Panc1 (cell line): ENCODE measurements at regions not wholly inside any gene's neighbourhood (a gene's known extent, or its start where the extent isn't known, plus 50 kb on each side); places are given as distances from the start of the nearest gene placed in this dataset.

Experiments used
- ATAC-seq: fragments of 200-7000 bp; cut with Tn5 transposase; 2 replicates; pipeline ENCODE4 v1.9.1; 2020; ENCODE audit warnings: mild to moderate bottlenecking, moderate library complexity
- BruUV-seq: library from RNA; stranded (reverse); fragments of 400-500 nt; replicated peaks from 2 replicates; lab custom pipeline; 2021; lab: Mats Ljungman, UMichigan
- CTCF ChIA-PET: fragments of 300-600 bp; sonication (Branson Sonifier 250); formaldehyde crosslinking; loops from one replicate; lab custom pipeline; 2022; ENCODE audit warnings: antibody characterized with exemption; lab: Charles Lee
- POLR2A ChIA-PET: fragments of 300-600 bp; sonication (Branson Sonifier 250); formaldehyde crosslinking; loops from one replicate; lab custom pipeline; 2022; ENCODE audit warnings: antibody characterized with exemption; lab: Charles Lee
- DNase-seq: peaks from one replicate; pipeline ENCODE4 v3.0.0-alpha.2; 2010; ENCODE audit warnings: low read depth, low spot score
- H3K27ac ChIP-seq: 2 replicates; pipeline ENCODE4 v1.5.1; 2011; ENCODE audit warnings: mild to moderate bottlenecking, low read length, inconsistent platforms
- H3K27me3 ChIP-seq: fragments of 200-500 bp; sonication (Bioruptor generic); 2 replicates; pipeline ENCODE4 v1.6.0; 2014; ENCODE audit warnings: low read length, inconsistent platforms; ENCODE audit not compliant: control insufficient read depth, insufficient read depth
- H3K36me3 ChIP-seq: fragments of 200-500 bp; sonication (Bioruptor generic); 2 replicates; pipeline ENCODE4 v1.5.1; 2014; ENCODE audit warnings: inconsistent platforms, mild to moderate bottlenecking, low read length, moderate library complexity; ENCODE audit not compliant: control insufficient read depth, insufficient read depth
- H3K4me1 ChIP-seq: 2 replicates; pipeline ENCODE4 v1.5.1; 2011; ENCODE audit warnings: inconsistent platforms, mild to moderate bottlenecking, low read length, moderate library complexity; ENCODE audit not compliant: control insufficient read depth, insufficient read depth
- H3K4me3 ChIP-seq, 2 experiments: 2 replicates each; pipeline ENCODE4 v1.5.1; 2011 to 2012; ENCODE audit warnings: low read depth in 2 of 2, low read length in 2 of 2, mild to moderate bottlenecking in 2 of 2, inconsistent platforms in 1 of 2, moderate library complexity in 1 of 2
- H3K9me3 ChIP-seq: fragments of 200-500 bp; sonication (Bioruptor generic); 2 replicates; pipeline ENCODE4 v1.5.1; 2014; ENCODE audit warnings: low read depth, mild to moderate bottlenecking, inconsistent platforms, low read length, moderate library complexity; ENCODE audit not compliant: control insufficient read depth, insufficient read depth
- CTCF ChIP-seq: fragments of 450-650 bp; IDR thresholded peaks from 2 replicates; pipeline ENCODE4 v1.5.1; 2017; ENCODE audit warnings: mild to moderate bottlenecking
- POLR2AphosphoS5 ChIP-seq: IDR thresholded peaks from 2 replicates; pipeline ENCODE4 v1.6.1; 2012; ENCODE audit warnings: mild to moderate bottlenecking, low read depth, low read length, moderate library complexity
- REST ChIP-seq, 2 experiments: IDR thresholded peaks; 2 replicates each; pipeline ENCODE4 v1.6.1; 2011 to 2012; ENCODE audit warnings: low read depth in 2 of 2, control low read depth in 1 of 2, low read length in 1 of 2, mild to moderate bottlenecking in 1 of 2, moderate library complexity in 1 of 2; ENCODE audit not compliant: insufficient read depth in 1 of 2
- SIN3A ChIP-seq: IDR thresholded peaks from 2 replicates; pipeline ENCODE4 v1.6.1; 2012; ENCODE audit warnings: low read depth, mild to moderate bottlenecking, low read length, moderate library complexity, borderline replicate concordance; ENCODE audit not compliant: insufficient read depth
- TCF7L2 ChIP-seq: IDR thresholded peaks from 2 replicates; pipeline ENCODE4 v1.6.1; 2011; ENCODE audit warnings: mild to moderate bottlenecking, low read depth, low read length, inconsistent platforms
- in situ Hi-C: cut with HindIII; loops from 2 replicates; pipeline ENCODE4 v1.10.0; 2016; ENCODE audit warnings: low sequenced_read_pairs, low pct_unique_long_range_greater_than_20kb
- intact Hi-C: fragments of 100-400 bp; cut with micrococcal nuclease; formaldehyde crosslinking; loops from one replicate; pipeline ENCODE4 v1.10.0; 2022; ENCODE audit not compliant: unreplicated experiment

GRCh38 chr5:88660947-88661805 lies 221.8 kb downstream of the MEF2C start:
- Histone ChIP-seq H3K36me3 (no peaks in the 10 kb centered on the region), H3K4me3 (peak overlapping the region; percentile 49 to 71), H3K4me1 (peaks cover 32% of the 10 kb centered on the region), H3K27ac (peak overlapping the region; percentile 96), H3K27me3 (no peaks in the 10 kb centered on the region), H3K9me3 (no peaks in the 10 kb centered on the region)
- no peak for TF ChIP-seq CTCF
- 0 out of 2 replicates have a peak, but pooled peaks have one; percentile 17 for TF ChIP-seq TCF7L2
- TF ChIP-seq SIN3A = no peak
- no peak for TF ChIP-seq REST (IDR thresholded peaks at IDR 0.05; ENCODE audit: insufficient read depth in 1 of 2, low read depth in 2 of 2, low read length in 1 of 2)
- TF ChIP-seq POLR2AphosphoS5 = no peak; the same call in none of the 2 replicates
- ChIA-PET POLR2A (interaction anchor here (0.5 to 1.4 kb wide), 7 partner anchors 9 to 872 kb away, joined by 3 to 7 read pairs (median 6); no protein-coding TSS in a partner anchor), CTCF (interaction anchor here (0.7 kb wide), 1 partner anchor 32 kb away, joined by 5 read pairs; no protein-coding TSS in a partner anchor)
- no TSS peak for BruUV-seq
- DNase-seq = no peak
- ATAC-seq = peak; percentile 92
- intact Hi-C loops (no loop called here), in situ Hi-C loops (no loop called here)

DNA sequence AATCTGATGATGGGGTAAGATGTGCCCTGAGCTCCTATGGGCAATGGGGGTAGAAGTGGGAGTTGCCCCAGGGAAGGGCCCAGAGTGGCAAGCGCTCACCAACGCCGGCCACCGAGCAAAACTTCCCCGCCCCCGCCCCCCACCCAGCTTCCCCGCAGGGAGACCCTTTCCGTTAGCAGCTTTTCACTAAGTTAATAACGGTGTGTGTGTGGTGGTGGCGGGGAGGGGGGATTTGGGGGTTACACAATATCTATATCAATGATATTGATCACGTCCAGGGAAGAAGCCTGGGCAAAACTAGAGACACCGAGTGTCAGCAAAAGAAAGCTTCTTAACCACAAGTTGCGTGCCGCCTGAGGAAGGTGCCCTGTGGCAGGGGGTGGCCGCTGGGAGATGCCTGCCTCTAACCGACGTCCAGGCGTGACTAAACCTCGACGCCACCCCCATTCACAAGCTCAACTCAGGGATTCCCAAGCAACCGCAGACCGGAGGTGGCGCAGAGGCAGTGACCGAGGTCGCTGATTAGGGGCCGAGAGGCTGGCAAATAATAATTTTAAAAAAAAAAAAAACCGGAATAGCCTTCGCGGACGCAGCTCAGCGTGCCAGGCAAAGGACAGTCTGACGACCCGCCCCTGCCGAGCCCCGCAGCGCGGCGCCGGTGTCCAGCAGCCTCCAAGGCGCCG lies 222.6 kb downstream of the MEF2C start:
- Histone ChIP-seq H3K9me3 (no peaks in the 10 kb centered on the region), H3K4me1 (peaks cover 32% of the 10 kb centered on the region), H3K27me3 (no peaks in the 10 kb centered on the region), H3K36me3 (no peaks in the 10 kb centered on the region), H3K4me3 (peak overlapping the region; percentile 49), H3K27ac (peak overlapping the region; percentile 76)
- POLR2A ChIA-PET = interaction anchor here (0.5 to 1.4 kb wide), 9 partner anchors 9 to 871 kb away, joined by 3 to 7 read pairs (median 6); no protein-coding TSS in a partner anchor
- no TSS peak for BruUV-seq
- ATAC-seq (peak; percentile 81), DNase-seq (no peak)
- CTCF ChIA-PET = interaction anchor here (0.7 kb wide), 1 partner anchor 33 kb away, joined by 5 read pairs; no protein-coding TSS in a partner anchor
- in situ Hi-C loops = no loop called here
- no peak for TF ChIP-seq TCF7L2
- TF ChIP-seq POLR2AphosphoS5 = no peak; the same call in none of the 2 replicates
- no peak for TF ChIP-seq CTCF
- TF ChIP-seq REST (IDR thresholded peaks at IDR 0.05; ENCODE audit: insufficient read depth in 1 of 2, low read depth in 2 of 2, low read length in 1 of 2) = no peak
- TF ChIP-seq SIN3A = no peak
- intact Hi-C loops = no loop called here
